Calu3 (cell line): ENCODE measurements at regions not wholly inside any gene's neighbourhood (a gene's known extent, or its start where the extent isn't known, plus 50 kb on each side); places are given as distances from the start of the nearest gene placed in this dataset.
A peak's percentile ranks its signal among the peaks of the same experiment; 100 is the strongest.

Experiments used
- BruUV-seq: library from RNA; stranded (reverse); fragments of 400-500 nt; replicated peaks from 2 replicates; lab custom pipeline; 2021; lab: Mats Ljungman, UMichigan
- CTCF ChIA-PET: fragments of 300-600 bp; sonication (Branson Sonifier 250); formaldehyde crosslinking; loops from one replicate; lab custom pipeline; 2022; ENCODE audit warnings: antibody characterized with exemption; lab: Charles Lee
- DNase-seq: peaks from one replicate; pipeline ENCODE4 v3.0.0; 2022
- H3K27ac Mint-ChIP-seq: one replicate; pipeline ENCODE4 v1.8.0; 2022; ENCODE audit warnings: mixed read lengths; ENCODE audit not compliant: unreplicated experiment
- H3K27me3 Mint-ChIP-seq: one replicate; pipeline ENCODE4 v1.8.0; 2022; ENCODE audit warnings: mixed read lengths; ENCODE audit not compliant: unreplicated experiment
- H3K36me3 Mint-ChIP-seq: one replicate; pipeline ENCODE4 v1.8.0; 2022; ENCODE audit warnings: mild to moderate bottlenecking, moderate library complexity, mixed read lengths; ENCODE audit not compliant: insufficient read depth, unreplicated experiment
- H3K4me1 Mint-ChIP-seq: one replicate; pipeline ENCODE4 v1.8.0; 2022; ENCODE audit warnings: mild to moderate bottlenecking, low read depth, mixed read lengths; ENCODE audit not compliant: unreplicated experiment
- H3K4me3 Mint-ChIP-seq: one replicate; pipeline ENCODE4 v1.8.0; 2022; ENCODE audit warnings: mild to moderate bottlenecking, low read depth, moderate library complexity, mixed read lengths; ENCODE audit not compliant: unreplicated experiment
- H3K9me3 Mint-ChIP-seq: one replicate; pipeline ENCODE4 v1.8.0; 2022; ENCODE audit warnings: low read depth, mixed read lengths; ENCODE audit not compliant: unreplicated experiment
- intact Hi-C: fragments of 100-400 bp; cut with micrococcal nuclease; formaldehyde crosslinking; loops from one replicate; pipeline ENCODE4 v1.10.0; 2022; ENCODE audit not compliant: unreplicated experiment
- TF ChIP-seq, protein P1 (sequence below): fragments of 200-600 bp; IDR thresholded peaks from one replicate; pipeline ENCODE4 v1.8.0; 2022; ENCODE audit warnings: antibody characterized with exemption; ENCODE audit not compliant: unreplicated experiment

DNA sequence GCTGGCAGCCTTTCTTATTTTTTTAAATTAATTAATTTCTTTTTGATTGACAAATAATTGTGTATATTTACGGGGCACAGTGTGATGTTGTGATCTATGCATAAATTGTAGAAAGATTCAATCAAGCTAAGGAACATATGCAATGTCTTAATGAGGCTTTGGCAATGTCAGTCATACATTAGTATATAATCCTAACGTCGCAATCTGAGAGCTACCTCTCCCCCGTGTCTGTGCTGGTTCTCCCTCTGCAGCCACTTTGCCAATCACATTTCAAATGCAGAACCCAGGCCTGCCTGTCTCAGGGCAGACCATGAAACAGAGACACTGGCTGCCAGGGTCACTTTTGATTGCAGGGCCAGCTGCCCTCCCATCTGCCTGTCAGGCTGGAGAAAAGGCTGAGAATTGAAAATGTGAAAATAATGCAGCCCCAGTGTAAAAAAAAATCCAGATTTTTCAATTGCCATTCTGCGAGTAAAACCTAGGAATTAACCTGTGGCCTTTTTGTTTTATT lies 56.3 kb downstream of the SLC24A2 start:
- Mint-ChIP-seq H3K4me1 (no peaks in the 10 kb centered on the region), H3K27ac (no peak overlapping the region), H3K9me3 (no peaks in the 10 kb centered on the region), H3K4me3 (no peak overlapping the region), H3K27me3 (peaks cover 4% of the 10 kb centered on the region), H3K36me3 (no peaks in the 10 kb centered on the region)
- TF ChIP-seq, protein P1, sequence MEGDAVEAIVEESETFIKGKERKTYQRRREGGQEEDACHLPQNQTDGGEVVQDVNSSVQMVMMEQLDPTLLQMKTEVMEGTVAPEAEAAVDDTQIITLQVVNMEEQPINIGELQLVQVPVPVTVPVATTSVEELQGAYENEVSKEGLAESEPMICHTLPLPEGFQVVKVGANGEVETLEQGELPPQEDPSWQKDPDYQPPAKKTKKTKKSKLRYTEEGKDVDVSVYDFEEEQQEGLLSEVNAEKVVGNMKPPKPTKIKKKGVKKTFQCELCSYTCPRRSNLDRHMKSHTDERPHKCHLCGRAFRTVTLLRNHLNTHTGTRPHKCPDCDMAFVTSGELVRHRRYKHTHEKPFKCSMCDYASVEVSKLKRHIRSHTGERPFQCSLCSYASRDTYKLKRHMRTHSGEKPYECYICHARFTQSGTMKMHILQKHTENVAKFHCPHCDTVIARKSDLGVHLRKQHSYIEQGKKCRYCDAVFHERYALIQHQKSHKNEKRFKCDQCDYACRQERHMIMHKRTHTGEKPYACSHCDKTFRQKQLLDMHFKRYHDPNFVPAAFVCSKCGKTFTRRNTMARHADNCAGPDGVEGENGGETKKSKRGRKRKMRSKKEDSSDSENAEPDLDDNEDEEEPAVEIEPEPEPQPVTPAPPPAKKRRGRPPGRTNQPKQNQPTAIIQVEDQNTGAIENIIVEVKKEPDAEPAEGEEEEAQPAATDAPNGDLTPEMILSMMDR, result no peak
- no peak for DNase-seq
- CTCF ChIA-PET, result no interaction called here
- intact Hi-C loops, result no loop called here
- no TSS peak for BruUV-seq

GRCh38 chr9:19728101-19728500 lies 60.7 kb downstream of the SLC24A2 start:
- TF ChIP-seq, protein P1, result no peak
- intact Hi-C loops, result no loop called here
- Mint-ChIP-seq H3K27me3 (peaks cover 12% of the 10 kb centered on the region), H3K4me1 (no peaks in the 10 kb centered on the region), H3K36me3 (no peaks in the 10 kb centered on the region), H3K4me3 (no peak overlapping the region), H3K9me3 (no peaks in the 10 kb centered on the region), H3K27ac (no peak overlapping the region)
- CTCF ChIA-PET, result interaction anchor here (0.7 kb wide), 1 partner anchor 98 kb away, joined by 7 read pairs; no protein-coding TSS in a partner anchor
- no peak for DNase-seq
- BruUV-seq, result no TSS peak

DNA sequence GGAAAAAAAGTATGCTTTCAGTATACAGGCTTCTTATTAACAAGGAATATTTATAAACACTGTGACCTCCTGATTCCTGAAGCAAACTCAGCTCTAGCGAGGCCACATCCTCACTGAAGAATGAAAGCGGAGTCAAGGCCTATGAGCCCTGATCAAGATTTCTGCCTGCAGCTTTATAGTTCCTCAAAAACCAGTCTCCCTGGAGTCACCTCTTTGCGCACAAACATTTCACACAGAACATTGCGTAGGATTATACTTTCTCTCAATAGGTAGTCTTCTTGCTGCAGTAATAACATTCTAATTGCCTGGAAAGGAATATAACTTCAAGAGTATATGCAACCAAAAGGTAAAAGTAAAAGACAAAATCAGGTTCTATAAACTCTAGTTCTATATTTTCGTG lies 62.9 kb downstream of the SLC24A2 start:
- intact Hi-C loops, result no loop called here
- H3K9me3 Mint-ChIP-seq, result no peaks in the 10 kb centered on the region
- no peak overlapping the region for H3K27ac Mint-ChIP-seq
- no peak for DNase-seq
- H3K4me3 Mint-ChIP-seq, result no peak overlapping the region
- BruUV-seq, result no TSS peak
- TF ChIP-seq, protein P1, result no peak
- CTCF ChIA-PET, result no interaction called here
- no peaks in the 10 kb centered on the region for H3K36me3 Mint-ChIP-seq
- peaks cover 12% of the 10 kb centered on the region for H3K27me3 Mint-ChIP-seq
- H3K4me1 Mint-ChIP-seq, result no peaks in the 10 kb centered on the region

- no peaks in the 10 kb centered on the region for H3K9me3 Mint-ChIP-seq
- intact Hi-C loops, result no loop called here
- CTCF ChIA-PET, result no interaction called here
- H3K4me1 Mint-ChIP-seq, result no peaks in the 10 kb centered on the region
- H3K27ac Mint-ChIP-seq, result no peak overlapping the region
- no peaks in the 10 kb centered on the region for H3K36me3 Mint-ChIP-seq
- TF ChIP-seq, protein P1, result no peak
- peaks cover 19% of the 10 kb centered on the region for H3K27me3 Mint-ChIP-seq
- peak; percentile 5 for DNase-seq
- no peak overlapping the region for H3K4me3 Mint-ChIP-seq
- BruUV-seq, result no TSS peak
These were observed 68.5 kb downstream of the SLC24A2 start for GRCh38 chr9:19720377-19720776.
